ENCODE measurements at regions not wholly inside any gene's neighbourhood (a gene's known extent, or its start where the extent isn't known, plus 50 kb on each side); places are given as distances from the start of the nearest gene placed in this dataset.

DNA sequence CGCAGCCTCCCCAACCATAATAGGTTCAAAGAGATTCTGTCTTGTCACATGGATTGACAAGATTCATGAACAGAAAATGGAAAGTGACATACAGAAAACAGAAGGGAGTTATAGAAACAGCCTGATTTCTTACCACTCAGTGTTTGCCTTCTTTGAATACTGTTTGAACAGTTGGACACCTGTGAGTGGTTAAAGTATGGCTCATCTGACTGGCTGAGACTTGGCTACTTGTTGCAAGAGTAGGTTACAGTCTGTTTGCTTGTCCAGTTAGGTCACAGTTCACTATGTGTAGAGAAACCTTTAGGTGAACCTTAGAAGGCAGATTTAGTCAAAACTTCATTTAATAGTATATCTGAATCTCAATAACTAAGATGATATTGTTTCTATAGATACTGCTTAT lies 1003.9 kb upstream of the EPHA6 start:
- TF ChIP-seq, protein P1, sequence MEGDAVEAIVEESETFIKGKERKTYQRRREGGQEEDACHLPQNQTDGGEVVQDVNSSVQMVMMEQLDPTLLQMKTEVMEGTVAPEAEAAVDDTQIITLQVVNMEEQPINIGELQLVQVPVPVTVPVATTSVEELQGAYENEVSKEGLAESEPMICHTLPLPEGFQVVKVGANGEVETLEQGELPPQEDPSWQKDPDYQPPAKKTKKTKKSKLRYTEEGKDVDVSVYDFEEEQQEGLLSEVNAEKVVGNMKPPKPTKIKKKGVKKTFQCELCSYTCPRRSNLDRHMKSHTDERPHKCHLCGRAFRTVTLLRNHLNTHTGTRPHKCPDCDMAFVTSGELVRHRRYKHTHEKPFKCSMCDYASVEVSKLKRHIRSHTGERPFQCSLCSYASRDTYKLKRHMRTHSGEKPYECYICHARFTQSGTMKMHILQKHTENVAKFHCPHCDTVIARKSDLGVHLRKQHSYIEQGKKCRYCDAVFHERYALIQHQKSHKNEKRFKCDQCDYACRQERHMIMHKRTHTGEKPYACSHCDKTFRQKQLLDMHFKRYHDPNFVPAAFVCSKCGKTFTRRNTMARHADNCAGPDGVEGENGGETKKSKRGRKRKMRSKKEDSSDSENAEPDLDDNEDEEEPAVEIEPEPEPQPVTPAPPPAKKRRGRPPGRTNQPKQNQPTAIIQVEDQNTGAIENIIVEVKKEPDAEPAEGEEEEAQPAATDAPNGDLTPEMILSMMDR (conservative IDR thresholded peaks at IDR 0.05; ENCODE audit: low read depth, low read length), result no peak
- no peak for TF ChIP-seq EZH2 (IDR thresholded peaks at IDR 0.05; ENCODE audit: borderline replicate concordance, low read depth, low read length, poor library complexity, severe bottlenecking)

All from A673 (cell line).